ENCODE measurements at regions not wholly inside any gene's neighbourhood (a gene's known extent, or its start where the extent isn't known, plus 50 kb on each side); places are given as distances from the start of the nearest gene placed in this dataset.

- Histone ChIP-seq H3K36me3 (ENCODE audit: control insufficient read depth in 4 of 4, insufficient read depth in 4 of 4, low read length in 4 of 4) (no peaks in the 10 kb centered on the region), H3K4me3 (no peak overlapping the region), H3K9ac (ENCODE audit: insufficient read depth in 1 of 2, low read length in 2 of 2) (no peak overlapping the region), H3K4me1 (ENCODE audit: control insufficient read depth in 5 of 5, insufficient read depth in 5 of 5, low read length in 5 of 5) (no peaks in the 10 kb centered on the region), H3K27ac (ENCODE audit: low read depth in 1 of 2, low read length in 1 of 2) (no peak overlapping the region), H3K27me3 (ENCODE audit: control insufficient read depth in 3 of 3, insufficient read depth in 3 of 3, low read length in 2 of 3) (no peaks in the 10 kb centered on the region), H3K9me3 (ENCODE audit: control insufficient read depth in 4 of 4, insufficient read depth in 3 of 4, low read length in 3 of 4) (no peaks in the 10 kb centered on the region)
- TF ChIP-seq CTCF (IDR thresholded peaks at IDR 0.05; ENCODE audit: control extremely low read depth, extremely low read depth): no peak
- DNase-seq (no peak), ATAC-seq (ENCODE audit: insufficient read depth, low FRiP score) (no peak)
These were observed 1571.6 kb upstream of the PRR20A start for GRCh38 chr13:55569082-55569481.

GRCh38 chr13:55569514-55569913 is 1571.2 kb upstream of the PRR20A start:
- no peak for TF ChIP-seq CTCF (IDR thresholded peaks at IDR 0.05; ENCODE audit: control extremely low read depth, extremely low read depth)
- DNase-seq (no peak), ATAC-seq (ENCODE audit: insufficient read depth, low FRiP score) (no peak)
- no peak overlapping the region for H3K4me3 ChIP-seq
- no peaks in the 10 kb centered on the region for H3K9me3 ChIP-seq (ENCODE audit: control insufficient read depth in 4 of 4, insufficient read depth in 3 of 4, low read length in 3 of 4)
- no peak overlapping the region for H3K9ac ChIP-seq (ENCODE audit: insufficient read depth in 1 of 2, low read length in 2 of 2)
- H3K4me1 ChIP-seq (ENCODE audit: control insufficient read depth in 5 of 5, insufficient read depth in 5 of 5, low read length in 5 of 5): no peaks in the 10 kb centered on the region
- no peaks in the 10 kb centered on the region for H3K27me3 ChIP-seq (ENCODE audit: control insufficient read depth in 3 of 3, insufficient read depth in 3 of 3, low read length in 2 of 3)
- no peak overlapping the region for H3K27ac ChIP-seq (ENCODE audit: low read depth in 1 of 2, low read length in 1 of 2)
- H3K36me3 ChIP-seq (ENCODE audit: control insufficient read depth in 4 of 4, insufficient read depth in 4 of 4, low read length in 4 of 4): no peaks in the 10 kb centered on the region

GRCh38 chr13:55570371-55570770 is 1570.3 kb upstream of the PRR20A start:
- no peak for TF ChIP-seq CTCF (IDR thresholded peaks at IDR 0.05; ENCODE audit: control extremely low read depth, extremely low read depth)
- Histone ChIP-seq H3K9me3 (ENCODE audit: control insufficient read depth in 4 of 4, insufficient read depth in 3 of 4, low read length in 3 of 4) (no peaks in the 10 kb centered on the region), H3K27ac (ENCODE audit: low read depth in 1 of 2, low read length in 1 of 2) (no peak overlapping the region), H3K4me1 (ENCODE audit: control insufficient read depth in 5 of 5, insufficient read depth in 5 of 5, low read length in 5 of 5) (no peaks in the 10 kb centered on the region), H3K4me3 (no peak overlapping the region), H3K27me3 (ENCODE audit: control insufficient read depth in 3 of 3, insufficient read depth in 3 of 3, low read length in 2 of 3) (no peaks in the 10 kb centered on the region), H3K36me3 (ENCODE audit: control insufficient read depth in 4 of 4, insufficient read depth in 4 of 4, low read length in 4 of 4) (no peaks in the 10 kb centered on the region), H3K9ac (ENCODE audit: insufficient read depth in 1 of 2, low read length in 2 of 2) (no peak overlapping the region)
- no peak for DNase-seq
- ATAC-seq (ENCODE audit: insufficient read depth, low FRiP score): no peak
- WGBS, 2 donors: 88% methylated on average over 1 of the region's 1 CpG

- Histone ChIP-seq H3K9ac (ENCODE audit: insufficient read depth in 1 of 2, low read length in 2 of 2) (no peak overlapping the region), H3K36me3 (ENCODE audit: control insufficient read depth in 4 of 4, insufficient read depth in 4 of 4, low read length in 4 of 4) (no peaks in the 10 kb centered on the region), H3K9me3 (ENCODE audit: control insufficient read depth in 4 of 4, insufficient read depth in 3 of 4, low read length in 3 of 4) (no peaks in the 10 kb centered on the region), H3K4me3 (no peak overlapping the region), H3K27ac (ENCODE audit: low read depth in 1 of 2, low read length in 1 of 2) (no peak overlapping the region), H3K4me1 (ENCODE audit: control insufficient read depth in 5 of 5, insufficient read depth in 5 of 5, low read length in 5 of 5) (no peaks in the 10 kb centered on the region), H3K27me3 (ENCODE audit: control insufficient read depth in 3 of 3, insufficient read depth in 3 of 3, low read length in 2 of 3) (no peaks in the 10 kb centered on the region)
- DNase-seq (no peak), ATAC-seq (ENCODE audit: insufficient read depth, low FRiP score) (no peak)
- WGBS, 2 donors: 60 to 74% methylated on average over 2 of the region's 2 CpGs
- no peak for TF ChIP-seq CTCF (IDR thresholded peaks at IDR 0.05; ENCODE audit: control extremely low read depth, extremely low read depth)
These were observed 1569.4 kb upstream of the PRR20A start for GRCh38 chr13:55571237-55571867.

Data from lung (tissue), 11 donors.